Fibroblast of gingiva (primary cell): ENCODE measurements at regions not wholly inside any gene's neighbourhood (a gene's known extent, or its start where the extent isn't known, plus 50 kb on each side); places are given as distances from the start of the nearest gene placed in this dataset.
"Not testable (repeated sequence)": the region's sequence is repeated elsewhere in the genome, so short reads cannot be mapped to it uniquely, and the experiment has no call there.

ENCODE experiments used
- DNase-seq: peaks from one replicate; pipeline ENCODE4 v3.0.0-alpha.2; 2011; ENCODE audit warnings: low read depth

DNA sequence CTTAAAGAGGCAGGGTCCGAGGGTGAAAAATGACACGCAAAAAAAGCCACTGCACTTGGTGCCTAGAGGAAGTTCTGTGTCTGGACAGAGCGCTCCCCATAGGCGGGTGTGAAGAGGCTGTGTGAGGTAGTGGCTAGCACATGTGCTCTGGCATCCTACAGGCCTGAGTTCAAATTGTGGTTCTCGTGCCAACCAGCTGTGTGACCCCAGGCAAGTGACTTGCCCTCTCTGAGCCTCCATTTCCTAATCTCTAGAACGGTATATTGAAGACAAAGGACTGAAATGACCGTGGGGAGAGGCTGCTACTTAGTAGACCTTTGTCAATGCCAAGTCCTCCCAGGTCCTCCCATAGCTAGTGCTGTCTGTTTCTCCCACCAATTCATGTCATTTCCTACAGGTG is 79.1 kb upstream of the MYL10 start:
- no peak for DNase-seq

DNA sequence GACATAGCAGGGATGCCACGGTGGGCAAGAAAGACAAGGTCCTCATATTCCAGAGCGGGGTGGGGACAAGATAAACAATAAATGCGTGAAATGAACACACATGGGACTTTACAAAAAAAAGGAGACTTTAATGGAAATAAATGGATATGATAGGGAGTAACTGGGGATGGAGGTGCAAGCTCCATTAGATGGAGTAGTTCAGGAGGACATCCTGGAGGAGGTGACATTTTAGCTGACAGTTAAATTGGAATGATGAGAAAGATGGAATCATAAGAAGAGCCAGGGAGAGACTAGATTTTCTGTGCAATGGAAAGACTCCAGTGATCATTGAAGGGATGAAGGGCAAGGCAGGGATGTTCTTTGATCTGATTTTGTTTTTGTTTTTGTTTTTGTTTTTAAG is 83.6 kb upstream of the MYL10 start:
- no peak for DNase-seq

DNA sequence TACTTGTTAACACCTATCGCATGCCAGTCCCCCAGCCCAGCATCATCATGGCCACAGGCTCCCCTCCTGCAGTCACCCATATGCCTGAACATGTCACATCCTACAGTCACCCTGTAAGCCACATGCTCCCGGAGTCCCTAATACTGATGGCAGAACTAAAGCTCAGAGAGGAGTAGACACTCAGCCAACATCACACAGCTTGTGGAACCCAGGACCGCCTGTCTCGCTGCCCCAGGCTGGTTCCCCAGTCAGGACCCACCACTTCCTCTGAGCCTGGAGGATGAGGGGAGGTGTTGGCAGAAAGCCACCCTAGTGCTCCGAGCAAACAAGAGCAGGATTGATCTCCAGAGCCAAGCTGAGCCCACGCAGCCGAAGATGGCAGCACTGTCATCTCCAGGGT is 85.0 kb upstream of the MYL10 start:
- no peak for DNase-seq

DNA sequence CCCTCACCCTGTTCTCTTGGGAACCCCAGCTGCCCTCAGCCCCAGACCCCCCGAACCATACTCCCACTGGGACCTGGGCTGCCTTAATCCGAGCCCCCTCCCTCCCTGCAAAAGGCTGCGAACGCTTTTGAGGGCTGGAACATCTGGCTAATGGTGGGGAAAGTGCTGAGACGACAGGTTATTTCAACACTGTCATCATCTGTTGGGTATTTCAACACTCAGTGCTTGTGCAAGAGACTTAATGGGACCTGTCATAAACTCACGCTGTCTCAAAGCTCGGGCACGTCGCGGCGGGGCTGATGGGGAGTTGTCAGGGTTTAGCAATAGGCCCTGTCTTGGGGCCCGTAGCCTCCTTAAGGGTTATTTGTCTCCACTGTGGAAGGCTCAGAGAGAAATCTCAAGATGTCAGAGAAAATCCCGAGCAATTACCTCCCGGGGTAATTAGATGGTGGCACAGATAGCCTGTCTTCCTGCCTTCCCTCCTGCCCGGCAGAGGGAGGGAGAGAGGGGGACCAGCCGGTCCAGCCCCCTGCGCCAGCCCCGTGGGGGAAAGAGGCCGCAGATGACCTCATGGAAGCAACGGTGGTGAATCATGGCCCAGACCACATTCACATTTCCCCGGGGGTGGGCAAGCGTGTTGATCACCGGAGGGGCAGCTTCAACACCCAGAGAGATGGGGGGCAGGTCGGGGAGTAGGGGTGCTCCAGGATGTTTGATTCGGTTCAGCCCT is 88.7 kb upstream of the MYL10 start:
- DNase-seq: peak; percentile 83

DNA sequence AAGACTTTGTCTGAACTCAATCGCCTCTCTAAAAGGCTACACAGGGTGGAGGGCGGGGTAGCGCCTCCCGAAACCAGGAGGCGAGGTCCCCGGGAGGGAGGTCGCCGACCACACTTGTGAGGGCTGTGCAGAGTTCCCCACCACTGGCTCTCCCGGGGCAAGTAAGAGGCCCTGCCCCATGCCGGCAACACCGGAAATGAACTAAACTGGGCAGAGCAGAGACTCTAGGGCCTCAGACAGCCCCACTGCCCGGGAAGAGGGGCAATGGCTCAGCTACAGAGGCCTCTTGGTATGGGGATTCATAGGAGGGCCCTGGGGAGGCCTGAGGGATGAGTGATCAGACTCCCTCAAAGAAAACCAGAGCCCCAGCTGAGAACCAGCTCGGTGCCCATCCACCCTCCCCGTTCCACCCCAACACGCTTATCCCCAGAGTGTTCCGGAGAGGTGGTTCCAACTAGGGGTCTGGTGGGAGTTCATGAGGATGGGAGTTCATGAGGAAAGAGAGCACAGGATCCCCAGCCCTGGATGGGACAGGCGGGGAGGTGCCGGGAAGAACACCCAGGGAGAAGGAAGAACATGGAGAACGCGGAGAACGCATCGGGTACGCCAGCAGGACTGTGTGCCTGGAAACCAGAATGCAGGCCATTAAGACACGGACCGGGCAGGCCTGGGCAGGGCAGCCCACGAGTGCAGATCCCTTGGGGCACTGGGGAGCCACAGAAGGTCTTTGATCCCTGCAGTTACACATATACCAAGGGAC is 89.4 kb upstream of the MYL10 start:
- DNase-seq: no peak

DNA sequence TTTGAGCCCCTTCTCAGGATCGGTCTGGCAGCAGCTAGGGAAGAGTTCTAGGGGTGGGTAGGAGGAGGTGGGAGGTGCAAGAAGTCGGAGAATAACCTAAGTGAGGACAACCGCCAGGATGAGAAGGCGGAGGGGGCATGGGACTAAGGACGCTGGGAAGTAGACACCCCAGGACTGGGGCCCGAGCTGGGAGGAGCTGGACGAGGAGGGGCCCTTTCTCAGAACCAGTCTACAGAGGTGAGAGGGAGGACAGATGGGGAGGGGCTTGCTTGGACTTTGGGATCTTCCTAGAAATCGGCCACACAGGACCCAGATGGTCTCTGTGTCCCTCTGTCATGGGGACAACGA is 90.0 kb upstream of the MYL10 start:
- DNase-seq: no peak

DNA sequence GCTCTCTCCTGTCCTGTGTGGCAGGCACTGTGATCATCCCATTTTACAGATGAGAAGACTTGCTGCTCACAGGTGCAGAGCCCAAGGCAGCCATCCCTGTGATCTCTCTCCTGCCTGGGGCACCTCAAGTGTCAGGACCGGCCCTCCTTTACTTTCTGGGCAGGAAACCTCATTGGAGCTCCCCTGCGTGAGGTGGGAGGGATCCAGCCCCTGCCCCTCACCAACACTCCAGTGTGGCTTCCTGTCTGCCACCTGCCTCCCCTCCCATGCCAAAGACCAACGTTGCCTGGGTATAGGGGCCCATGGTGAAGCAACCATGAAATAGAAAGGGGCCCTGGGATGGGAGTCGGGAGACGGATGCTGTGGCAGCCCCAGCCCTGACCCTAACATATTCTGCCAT is 91.2 kb upstream of the MYL10 start:
- no peak for DNase-seq

DNA sequence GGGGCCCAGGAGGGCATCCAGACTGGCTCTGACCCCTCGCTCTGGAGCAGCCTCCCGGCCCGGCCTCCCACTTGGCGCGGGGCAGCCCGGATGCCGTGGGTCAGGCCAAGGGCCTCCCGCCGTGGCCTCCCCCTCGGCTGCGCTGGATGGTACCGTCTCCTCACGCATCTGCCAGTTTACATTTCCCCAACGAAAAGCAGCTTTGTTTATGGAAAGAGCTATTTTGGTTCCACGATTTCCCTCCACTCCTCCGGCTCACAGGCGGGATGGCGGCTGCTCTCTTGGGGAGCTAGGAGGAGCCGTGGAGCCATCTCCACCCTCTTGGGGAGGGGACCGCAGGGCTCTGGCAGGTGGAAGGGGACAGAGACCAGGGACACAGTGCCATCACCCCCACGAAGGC is 93.2 kb upstream of the MYL10 start:
- DNase-seq: peak; percentile 18

DNA sequence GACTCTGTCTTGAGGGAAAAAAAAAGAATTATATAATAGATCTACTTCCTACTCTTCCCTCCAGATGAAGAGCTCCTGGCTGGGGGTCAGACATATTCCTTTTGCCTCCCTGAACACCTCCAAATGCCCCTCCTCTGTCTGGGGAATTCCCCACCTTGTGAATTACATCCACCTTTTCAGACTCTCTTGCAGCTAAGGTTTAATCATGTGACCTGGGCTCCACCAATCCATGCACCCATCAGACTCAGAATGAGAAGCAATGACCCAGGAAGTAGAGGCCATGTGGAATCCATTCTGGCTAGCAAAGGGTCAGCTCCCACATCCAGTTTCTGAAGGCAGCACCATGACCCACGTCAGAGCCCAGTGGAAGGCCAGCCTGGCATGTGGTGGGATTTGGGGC is 93.6 kb upstream of the CUX1 start:
- no peak for DNase-seq

DNA sequence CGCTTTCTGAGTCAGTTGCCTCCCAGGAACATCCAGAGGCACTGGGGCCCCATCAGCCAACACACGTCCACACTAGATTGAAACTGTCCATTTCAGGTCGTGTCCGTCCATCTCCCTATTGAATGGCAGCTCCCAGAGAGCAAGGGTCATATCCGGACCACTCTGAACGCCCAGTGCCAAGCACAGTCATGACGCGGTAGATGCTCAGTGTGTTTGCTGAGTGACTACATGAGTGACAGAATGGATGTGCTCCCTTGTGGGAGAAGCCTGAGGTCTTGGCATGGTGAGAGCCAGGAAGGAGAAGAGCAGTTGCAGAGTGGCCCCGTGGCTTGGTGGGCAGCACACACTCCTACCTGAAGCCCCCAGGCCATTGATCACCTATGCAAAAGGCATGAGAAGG is 92.5 kb upstream of the CUX1 start:
- no peak for DNase-seq

DNA sequence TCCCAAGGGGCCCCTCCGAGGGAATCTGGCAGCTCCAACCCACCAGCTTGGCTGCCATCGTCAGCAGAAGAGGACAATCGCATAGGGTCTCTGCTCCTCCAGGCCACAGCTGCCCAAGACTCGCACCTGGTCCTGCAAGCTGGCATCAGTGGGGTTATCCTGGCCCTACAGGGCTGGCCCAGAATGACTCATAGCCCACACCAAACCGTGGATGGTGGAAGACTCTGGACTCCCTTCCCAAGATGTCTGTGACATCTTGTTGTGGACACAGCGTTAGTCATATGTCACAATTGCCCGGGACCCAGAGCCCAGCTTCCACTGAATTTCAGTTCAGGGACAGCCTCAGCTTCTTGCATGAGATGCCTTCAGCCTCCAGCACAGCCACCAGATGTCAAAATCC is 91.5 kb upstream of the CUX1 start:
- DNase-seq: no peak

DNA sequence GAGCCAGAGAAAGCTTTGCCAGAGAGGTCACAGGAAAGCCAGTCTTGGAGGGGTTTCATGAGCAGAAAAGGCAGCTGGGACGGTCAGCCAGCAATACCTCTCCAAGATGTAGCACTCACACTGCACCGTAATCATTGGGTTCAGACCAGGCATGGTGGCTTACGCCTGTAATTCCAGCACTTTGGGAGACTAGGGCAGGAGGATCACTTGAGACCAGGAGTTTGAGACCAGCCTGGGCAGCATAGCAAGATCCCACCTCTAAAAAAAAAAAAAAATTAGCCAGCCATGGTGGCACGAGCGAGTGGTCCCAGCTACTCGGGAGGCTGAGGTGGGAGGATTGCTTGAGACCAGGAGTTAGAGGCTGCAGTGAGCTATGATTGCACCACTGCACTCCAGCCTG is 90.2 kb upstream of the CUX1 start:
- no peak for DNase-seq

DNA sequence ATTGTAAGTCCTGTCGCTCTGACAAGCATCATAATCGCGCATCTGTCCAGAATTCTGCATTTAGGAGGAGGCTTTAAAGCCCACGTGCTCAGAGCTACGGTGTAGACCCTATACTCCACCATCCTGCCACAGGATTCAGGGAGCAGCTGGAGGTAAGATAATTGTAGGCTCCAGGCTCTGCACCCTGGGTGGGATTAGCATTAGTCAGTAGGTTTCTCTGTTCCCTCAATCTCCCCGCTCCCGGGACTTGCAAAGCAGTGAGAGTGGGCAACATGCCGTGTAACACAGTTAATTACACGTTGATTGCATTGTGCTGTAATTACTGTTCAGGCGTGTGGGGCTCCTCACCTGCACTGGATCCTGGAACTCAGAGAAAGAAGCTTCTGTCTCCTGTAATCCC is 89.3 kb upstream of the CUX1 start:
- DNase-seq: no peak

DNA sequence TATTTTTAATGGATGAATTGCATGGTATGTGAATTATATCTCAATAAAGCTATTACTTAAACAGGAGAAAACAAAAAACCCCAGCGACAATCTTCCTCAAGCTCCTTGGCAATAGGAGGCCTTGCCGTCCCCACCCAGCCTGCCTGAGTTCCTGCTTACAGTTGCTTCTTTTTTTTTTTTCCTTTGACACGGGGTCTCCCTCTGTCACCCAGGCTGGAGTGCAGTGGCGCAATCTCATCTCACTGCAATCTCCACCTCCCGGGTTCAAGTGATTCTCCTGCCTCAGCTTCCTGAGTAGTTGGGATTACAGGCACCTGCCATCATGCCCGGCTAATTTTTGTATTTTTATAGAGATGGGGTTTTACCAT is 88.6 kb upstream of the CUX1 start:
- DNase-seq: not testable (repeated sequence)

DNA sequence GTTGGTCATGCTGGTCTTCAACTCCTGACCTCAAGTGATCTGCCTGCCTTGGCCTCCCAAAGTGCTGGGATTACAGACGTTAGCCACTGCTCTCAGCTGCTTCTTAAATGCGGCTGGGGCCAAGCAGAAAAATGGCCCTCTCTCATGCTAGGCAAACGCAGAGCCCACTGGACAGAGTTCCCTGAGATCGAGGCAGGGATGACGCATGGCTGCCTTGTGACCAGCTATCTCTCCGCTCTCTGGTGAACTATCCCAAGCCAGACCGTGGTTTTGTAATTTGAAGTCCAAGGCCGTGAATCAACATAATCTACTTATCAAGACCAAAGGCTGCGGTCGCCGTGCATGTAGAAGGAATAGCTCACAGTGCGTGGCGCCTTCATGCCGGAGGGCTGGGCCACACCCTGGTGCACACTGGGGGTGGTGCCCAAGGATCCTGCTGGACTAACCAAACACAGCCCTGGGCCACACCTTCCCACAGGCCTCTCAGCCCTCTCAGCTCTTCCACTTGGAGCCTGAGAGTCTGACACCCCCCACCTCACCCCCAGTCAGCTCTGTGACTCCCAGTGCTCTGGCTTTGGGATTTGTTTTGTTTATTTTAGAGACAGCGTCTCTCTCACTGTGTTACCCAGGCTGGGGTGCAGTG is 88.1 kb upstream of the CUX1 start:
- peak; percentile 60 for DNase-seq

DNA sequence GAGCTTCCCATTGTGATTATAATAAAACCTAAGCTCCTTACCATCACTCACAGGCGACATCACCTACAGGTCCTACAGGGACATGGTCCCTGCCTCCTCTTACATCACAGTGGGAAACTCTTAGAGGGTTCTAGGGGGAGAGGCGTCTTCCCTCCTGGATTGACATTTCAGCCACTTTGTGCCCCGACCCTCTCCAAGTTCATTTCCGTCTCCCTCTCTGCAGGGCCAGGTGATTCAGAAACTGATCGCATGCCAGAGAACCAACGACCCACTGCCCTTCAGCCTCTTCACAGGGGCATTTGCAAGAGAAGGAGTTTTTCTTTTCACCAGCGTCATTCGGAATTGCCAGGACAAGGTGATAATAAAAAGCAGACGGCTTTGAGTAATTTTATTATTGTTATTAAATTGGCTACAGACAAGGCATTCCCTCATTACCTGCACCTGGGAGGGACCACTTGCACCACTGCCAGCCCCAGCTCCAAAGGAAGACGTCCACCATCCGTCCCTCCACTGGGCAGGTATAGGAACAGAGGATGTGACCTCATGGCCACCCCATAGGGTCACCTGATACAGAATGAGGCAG is 85.8 kb upstream of the CUX1 start:
- DNase-seq: no peak

DNA sequence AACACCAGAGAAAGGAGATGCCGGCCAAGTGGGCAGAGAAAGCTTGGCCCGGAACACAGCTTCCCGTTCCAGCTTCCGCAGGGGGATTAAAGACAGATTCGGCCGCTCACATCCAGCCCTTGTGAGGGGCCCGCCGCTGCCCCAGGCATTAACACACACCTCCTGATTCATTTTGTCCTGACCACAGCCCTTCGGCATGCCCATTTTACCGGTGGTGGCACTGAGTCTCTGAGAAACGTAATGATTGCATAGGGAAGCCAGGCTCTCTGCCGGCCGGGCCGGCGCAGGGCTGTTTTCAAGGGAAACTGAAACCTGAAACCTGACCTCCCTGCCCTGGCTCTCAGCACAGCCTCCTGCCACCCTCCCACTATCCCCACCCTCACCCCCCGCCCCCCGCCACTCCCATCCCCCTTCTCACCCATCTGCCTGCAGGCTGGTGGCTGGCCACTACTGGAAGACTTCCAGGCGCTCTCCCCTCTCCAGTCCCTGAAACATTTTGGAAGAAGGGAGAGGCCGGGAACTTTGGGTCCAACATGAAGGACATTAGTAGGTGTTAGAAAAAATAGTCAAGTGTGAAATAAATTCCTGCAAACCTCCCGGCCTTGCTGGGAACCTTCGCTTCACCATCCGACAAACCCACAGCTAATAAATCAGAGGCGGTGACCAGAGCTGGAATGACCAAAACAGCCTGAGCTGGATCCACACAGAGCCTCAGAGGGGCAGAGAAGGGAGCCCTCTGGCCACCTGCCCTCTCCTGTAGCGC is 83.5 kb upstream of the CUX1 start:
- DNase-seq: peak; percentile 31

DNA sequence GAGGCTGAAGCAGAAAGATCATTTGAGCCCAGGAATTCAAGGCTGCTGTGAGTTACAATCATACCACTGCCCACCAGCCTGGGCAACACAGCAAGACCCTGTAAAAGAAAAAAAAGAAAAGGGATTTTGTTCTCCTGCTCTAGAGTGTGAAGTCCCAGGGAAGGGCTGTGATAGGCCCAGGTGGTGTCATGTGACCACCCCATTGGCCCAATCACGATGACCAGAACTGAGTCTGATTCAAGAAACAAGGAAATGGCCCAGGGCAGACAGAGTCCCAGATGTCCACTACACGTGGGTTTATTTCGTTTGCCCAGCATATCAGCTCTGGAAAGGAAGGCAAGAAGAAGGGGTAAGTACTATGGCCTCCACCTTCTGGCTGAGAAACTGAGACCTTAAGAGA is 81.3 kb upstream of the CUX1 start:
- DNase-seq: no peak

DNA sequence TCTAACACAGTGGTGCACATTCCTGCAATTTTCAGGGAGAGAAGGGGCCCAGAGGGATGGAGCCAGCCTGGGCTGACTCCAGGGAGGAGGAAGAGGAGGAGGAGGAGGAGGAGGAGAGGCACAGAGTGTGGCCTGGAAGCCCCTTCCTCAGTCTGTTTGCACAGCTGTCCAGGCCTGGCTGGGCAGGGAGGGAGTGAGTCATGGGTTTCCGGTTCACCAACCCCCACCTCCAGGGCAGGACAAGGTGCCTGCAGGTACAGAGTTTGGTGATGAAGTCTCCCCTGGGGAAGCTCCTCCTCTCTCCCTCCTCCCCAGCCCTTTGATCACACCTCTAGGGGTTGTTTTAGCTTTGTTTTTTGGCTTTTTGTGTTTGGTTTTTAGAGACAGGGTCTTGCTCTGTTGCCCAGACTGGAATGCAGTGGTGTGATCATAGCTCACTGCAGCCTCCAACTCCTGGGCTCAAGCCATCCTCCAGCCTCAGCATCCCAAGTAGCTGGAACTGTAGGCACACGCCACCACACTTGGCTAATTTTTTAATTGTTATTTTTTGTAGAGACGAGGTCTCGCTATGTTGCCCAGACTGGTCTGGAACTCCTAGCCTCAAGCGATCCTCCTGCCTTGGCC is 77.5 kb upstream of the CUX1 start:
- no peak for DNase-seq

DNA sequence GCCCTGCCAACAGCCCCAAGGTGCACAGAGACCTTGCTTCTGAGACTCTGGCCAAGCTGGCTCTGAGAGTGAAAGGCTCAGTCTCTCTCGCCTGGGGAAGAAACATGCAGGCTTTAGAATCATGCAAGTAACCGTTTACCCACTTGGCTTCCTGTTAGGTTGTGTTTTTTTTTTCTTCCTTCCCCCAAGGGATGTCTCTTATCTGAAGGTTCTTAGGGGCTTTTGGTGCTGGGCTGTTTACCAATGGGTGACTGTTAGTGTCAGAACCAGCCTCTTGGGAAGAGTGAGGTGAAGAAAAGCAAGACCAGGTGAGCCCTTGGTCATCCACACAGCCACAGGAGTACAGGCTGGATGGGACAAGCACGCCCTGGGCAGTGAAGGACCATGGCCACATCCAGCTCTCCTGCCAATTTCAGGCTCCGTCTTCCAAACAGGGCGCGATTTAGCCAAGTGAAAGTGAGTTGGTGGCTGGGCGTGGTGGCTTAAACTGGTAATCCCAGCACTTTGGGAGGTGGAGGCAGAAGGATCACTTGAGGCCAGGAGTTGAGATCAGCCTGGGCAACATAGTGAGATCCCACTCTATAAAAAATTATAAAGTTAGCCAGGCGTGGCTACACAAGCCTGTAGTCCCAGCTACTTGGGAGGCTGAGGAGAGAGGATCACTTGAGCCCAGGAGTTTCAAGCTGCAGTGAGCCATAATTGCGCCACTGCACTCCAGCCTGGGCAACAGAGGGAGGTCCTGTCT is 76.3 kb upstream of the CUX1 start:
- no peak for DNase-seq
